ENCODE measurements at regions not wholly inside any gene's neighbourhood (a gene's known extent, or its start where the extent isn't known, plus 50 kb on each side); places are given as distances from the start of the nearest gene placed in this dataset.

GRCh38 chr11:97019305-97019704 is 629.5 kb downstream of the JRKL start:
- H3K4me2 ChIP-seq = no peak overlapping the region
- no peak overlapping the region for H2AFZ ChIP-seq
- no peaks in the 10 kb centered on the region for H3K4me1 ChIP-seq (replicated peaks; ENCODE audit: insufficient read depth)
- H3K9me3 ChIP-seq (ENCODE audit: insufficient read depth, low read depth) = no peaks in the 10 kb centered on the region
- POLR2A ChIA-PET (ENCODE audit: unreplicated experiment) = no interaction called here
- no peaks in the 10 kb centered on the region for H3K79me2 ChIP-seq (ENCODE audit: low read depth)
- H3K27me3 ChIP-seq (ENCODE audit: insufficient read depth, low read depth) = no peaks in the 10 kb centered on the region
- no peaks in the 10 kb centered on the region for H3K36me3 ChIP-seq (ENCODE audit: low read depth)
- H3F3A ChIP-seq (ENCODE audit: insufficient read depth, low read depth) = no peaks in the 10 kb centered on the region
- intact Hi-C loops (cut with micrococcal nuclease; ENCODE audit: unreplicated experiment) = no loop called here
- no peaks in the 10 kb centered on the region for H4K20me1 ChIP-seq (ENCODE audit: insufficient read depth)
- no TSS peak for BruUV-seq (replicated peaks)
- H3K9me2 ChIP-seq (ENCODE audit: insufficient read depth) = no peaks in the 10 kb centered on the region
- DNase-seq = no peak
- TF ChIP-seq EZH2 (IDR thresholded peaks at IDR 0.05; ENCODE audit: low read depth) (no peak), CTCF (conservative IDR thresholded peaks at IDR 0.05) (no peak)
- CTCF ChIA-PET = no interaction called here
- no peak overlapping the region for H3K4me3 ChIP-seq
- no peak overlapping the region for H3K27ac ChIP-seq

- H2AFZ ChIP-seq = no peak overlapping the region
- no peaks in the 10 kb centered on the region for H3K4me1 ChIP-seq (replicated peaks; ENCODE audit: insufficient read depth)
- H3K79me2 ChIP-seq (ENCODE audit: low read depth) = no peaks in the 10 kb centered on the region
- no peak overlapping the region for H3K4me2 ChIP-seq
- H3F3A ChIP-seq (ENCODE audit: insufficient read depth, low read depth) = no peaks in the 10 kb centered on the region
- ChIA-PET CTCF (no interaction called here), POLR2A (ENCODE audit: unreplicated experiment) (no interaction called here)
- BruUV-seq (replicated peaks) = no TSS peak
- H3K9me3 ChIP-seq (ENCODE audit: insufficient read depth, low read depth) = no peaks in the 10 kb centered on the region
- TF ChIP-seq EZH2 (IDR thresholded peaks at IDR 0.05; ENCODE audit: low read depth) (no peak), CTCF (conservative IDR thresholded peaks at IDR 0.05) (no peak)
- H3K4me3 ChIP-seq = no peak overlapping the region
- H3K36me3 ChIP-seq (ENCODE audit: low read depth) = no peaks in the 10 kb centered on the region
- no peak overlapping the region for H3K27ac ChIP-seq
- no peak for DNase-seq
- intact Hi-C loops (cut with micrococcal nuclease; ENCODE audit: unreplicated experiment) = no loop called here
- no peaks in the 10 kb centered on the region for H3K27me3 ChIP-seq (ENCODE audit: insufficient read depth, low read depth)
- H4K20me1 ChIP-seq (ENCODE audit: insufficient read depth) = no peaks in the 10 kb centered on the region
- H3K9me2 ChIP-seq (ENCODE audit: insufficient read depth) = no peaks in the 10 kb centered on the region
These were observed 629.9 kb downstream of the JRKL start for GRCh38 chr11:97019754-97020153.

GRCh38 chr11:97022955-97023354 is 633.1 kb downstream of the JRKL start:
- H3K4me1 ChIP-seq (replicated peaks; ENCODE audit: insufficient read depth) = no peaks in the 10 kb centered on the region
- no peaks in the 10 kb centered on the region for H3K36me3 ChIP-seq (ENCODE audit: low read depth)
- H4K20me1 ChIP-seq (ENCODE audit: insufficient read depth) = no peaks in the 10 kb centered on the region
- no TSS peak for BruUV-seq (replicated peaks)
- no peaks in the 10 kb centered on the region for H3F3A ChIP-seq (ENCODE audit: insufficient read depth, low read depth)
- H3K4me3 ChIP-seq = no peak overlapping the region
- H3K27ac ChIP-seq = no peak overlapping the region
- no peaks in the 10 kb centered on the region for H3K9me3 ChIP-seq (ENCODE audit: insufficient read depth, low read depth)
- no peaks in the 10 kb centered on the region for H3K79me2 ChIP-seq (ENCODE audit: low read depth)
- ChIA-PET CTCF (no interaction called here), POLR2A (ENCODE audit: unreplicated experiment) (no interaction called here)
- H3K4me2 ChIP-seq = no peak overlapping the region
- intact Hi-C loops (cut with micrococcal nuclease; ENCODE audit: unreplicated experiment) = no loop called here
- H3K27me3 ChIP-seq (ENCODE audit: insufficient read depth, low read depth) = no peaks in the 10 kb centered on the region
- H2AFZ ChIP-seq = no peak overlapping the region
- TF ChIP-seq EZH2 (IDR thresholded peaks at IDR 0.05; ENCODE audit: low read depth) (no peak), CTCF (conservative IDR thresholded peaks at IDR 0.05) (no peak)
- no peaks in the 10 kb centered on the region for H3K9me2 ChIP-seq (ENCODE audit: insufficient read depth)
- DNase-seq = no peak

Measured in PC-9 (cell line).